WTC11 (cell line): ENCODE measurements at regions not wholly inside any gene's neighbourhood (a gene's known extent, or its start where the extent isn't known, plus 50 kb on each side); places are given as distances from the start of the nearest gene placed in this dataset.

Source experiments
- ATF2 ChIP-seq: sonication (generic); formaldehyde crosslinking; IDR thresholded peaks from 2 replicates; pipeline ENCODE4 v1.8.1; 2022; ENCODE audit warnings: low read depth, missing genetic modification reagents, borderline replicate concordance
- ATF3 ChIP-seq: sonication (generic); formaldehyde crosslinking; conservative IDR thresholded peaks from 2 replicates; pipeline ENCODE4 v1.8.1; 2022; ENCODE audit warnings: mild to moderate bottlenecking, missing genetic modification reagents
- CREB1 ChIP-seq: sonication (generic); formaldehyde crosslinking; IDR thresholded peaks from 2 replicates; pipeline ENCODE4 v1.8.0; 2023; ENCODE audit warnings: mild to moderate bottlenecking, missing genetic modification reagents
- CTCF ChIP-seq: fragments of 200-600 bp; IDR thresholded peaks from 2 replicates; pipeline ENCODE4 v1.8.0; 2022; ENCODE audit warnings: antibody characterized with exemption
- ESRRA ChIP-seq: sonication (generic); formaldehyde crosslinking; IDR thresholded peaks from 2 replicates; pipeline ENCODE4 v1.8.1; 2022; ENCODE audit warnings: mild to moderate bottlenecking, missing genetic modification reagents, borderline replicate concordance
- GABPB1 ChIP-seq: sonication (generic); formaldehyde crosslinking; IDR thresholded peaks from 2 replicates; pipeline ENCODE4 v1.8.1; 2023; ENCODE audit warnings: mild to moderate bottlenecking, missing genetic modification reagents
- NFYB ChIP-seq: sonication (generic); formaldehyde crosslinking; conservative IDR thresholded peaks from 2 replicates; pipeline ENCODE4 v1.8.0; 2022; ENCODE audit warnings: low read depth, missing genetic modification reagents
- NR3C1 ChIP-seq: sonication (generic); formaldehyde crosslinking; conservative IDR thresholded peaks from 2 replicates; pipeline ENCODE4 v1.8.1; 2023; ENCODE audit warnings: low read depth, mild to moderate bottlenecking, missing genetic modification reagents
- ZBTB21 ChIP-seq: sonication (generic); formaldehyde crosslinking; IDR thresholded peaks from 2 replicates; pipeline ENCODE4 v1.8.1; 2023; ENCODE audit warnings: mild to moderate bottlenecking, missing genetic modification reagents, borderline replicate concordance
- ZNF512 ChIP-seq: sonication (generic); formaldehyde crosslinking; IDR thresholded peaks from 2 replicates; pipeline ENCODE4 v1.8.1; 2022; ENCODE audit warnings: missing genetic modification reagents, borderline replicate concordance

GRCh38 chr2:37800176-37800858, 124.8 kb upstream of the RMDN2 start:
- no peak for TF ChIP-seq CREB1 (CRISPR knock-in tag)
- TF ChIP-seq GABPB1 (CRISPR knock-in tag): no peak
- no peak for TF ChIP-seq CTCF
- TF ChIP-seq ESRRA (CRISPR knock-in tag): no peak
- TF ChIP-seq NR3C1 (CRISPR knock-in tag): no peak
- no peak for TF ChIP-seq ATF2
- TF ChIP-seq ZNF512 (CRISPR knock-in tag): no peak
- no peak for TF ChIP-seq ZBTB21 (CRISPR knock-in tag)
- TF ChIP-seq ATF3 (CRISPR knock-in tag): no peak
- no peak for TF ChIP-seq NFYB
